Liver (tissue), 7 donors: ENCODE measurements at regions not wholly inside any gene's neighbourhood (a gene's known extent, or its start where the extent isn't known, plus 50 kb on each side); places are given as distances from the start of the nearest gene placed in this dataset.

ENCODE experiments used
- DNase-seq: peaks from one replicate; pipeline ENCODE4 v3.0.0-alpha.2; 2017; ENCODE audit warnings: low spot score
- H3K27ac ChIP-seq, 2 donors: one replicate each; pipeline ENCODE4 v1.7.0; 2013; ENCODE audit warnings: inconsistent platforms in 2 of 2, low read length in 2 of 2, control low read depth in 1 of 2, low read depth in 1 of 2, mild to moderate bottlenecking in 1 of 2
- H3K27me3 ChIP-seq, 4 donors: one replicate each; pipeline versions ENCODE4 v1.6.1 to v1.7.0; 2013; ENCODE audit warnings: low read length in 3 of 4, inconsistent platforms in 1 of 4, mild to moderate bottlenecking in 1 of 4, moderate library complexity in 1 of 4; ENCODE audit not compliant: control insufficient read depth in 4 of 4, insufficient read depth in 4 of 4
- H3K36me3 ChIP-seq, 4 donors: one replicate each; pipeline versions ENCODE4 v1.6.1 to v1.7.0; 2013; ENCODE audit warnings: low read length in 3 of 4, mild to moderate bottlenecking in 3 of 4, low read depth in 1 of 4, moderate library complexity in 1 of 4; ENCODE audit not compliant: control insufficient read depth in 4 of 4, insufficient read depth in 3 of 4
- H3K4me1 ChIP-seq, 4 donors: one replicate each; pipeline versions ENCODE4 v1.6.1 to v1.7.0; 2013; ENCODE audit warnings: low read length in 3 of 4, mild to moderate bottlenecking in 3 of 4, moderate library complexity in 1 of 4; ENCODE audit not compliant: control insufficient read depth in 4 of 4, insufficient read depth in 4 of 4
- H3K4me3 ChIP-seq, 3 donors: one replicate each; pipeline versions ENCODE4 v1.6.1 to v1.7.0; 2013; ENCODE audit warnings: low read length in 3 of 3, control low read depth in 1 of 3, low read depth in 1 of 3, mild to moderate bottlenecking in 1 of 3
- H3K9ac ChIP-seq, 2 donors: one replicate each; pipeline ENCODE4 v1.7.0; 2013; ENCODE audit warnings: low read length in 2 of 2, mild to moderate bottlenecking in 2 of 2, moderate library complexity in 2 of 2, control low read depth in 1 of 2, low read depth in 1 of 2
- H3K9me3 ChIP-seq, 4 donors: one replicate each; pipeline versions ENCODE4 v1.6.1 to v1.7.0; 2013; ENCODE audit warnings: low read length in 3 of 4; ENCODE audit not compliant: control insufficient read depth in 4 of 4
- EGR1 ChIP-seq, 2 donors: IDR thresholded peaks; 2 replicates each; pipeline ENCODE4 v1.6.1; 2016 to 2018; ENCODE audit warnings: antibody characterized with exemption in 2 of 2, low read depth in 2 of 2
- FOXA1 ChIP-seq: IDR thresholded peaks from 2 replicates; pipeline ENCODE4 v1.6.1; 2016; ENCODE audit warnings: antibody characterized with exemption
- GABPA ChIP-seq, 2 donors: IDR thresholded peaks in 1 of 2; conservative IDR thresholded peaks in 1 of 2; 2 replicates each; pipeline ENCODE4 v1.6.1; 2016; ENCODE audit warnings: antibody characterized with exemption in 2 of 2, mild to moderate bottlenecking in 1 of 2, moderate library complexity in 1 of 2
- HNF4A ChIP-seq, 2 donors: conservative IDR thresholded peaks; 2 replicates each; pipeline ENCODE4 v1.6.1; 2016; ENCODE audit warnings: antibody characterized with exemption in 2 of 2, mild to moderate bottlenecking in 2 of 2
- JUND ChIP-seq, 2 donors: IDR thresholded peaks; 2 replicates each; pipeline ENCODE4 v1.6.1; 2016; ENCODE audit warnings: antibody characterized with exemption in 2 of 2
- RAD21 ChIP-seq, 2 donors: IDR thresholded peaks; 2 replicates each; pipeline ENCODE4 v1.6.1; 2016; ENCODE audit warnings: antibody characterized with exemption in 2 of 2, mild to moderate bottlenecking in 2 of 2
- RXRA ChIP-seq, 2 donors: IDR thresholded peaks; 2 replicates each; pipeline ENCODE4 v1.6.1; 2017 to 2018; ENCODE audit warnings: antibody characterized with exemption in 2 of 2, mild to moderate bottlenecking in 1 of 2
- SP1 ChIP-seq: IDR thresholded peaks from 2 replicates; pipeline ENCODE4 v1.6.1; 2018; ENCODE audit warnings: antibody characterized with exemption, mild to moderate bottlenecking
- TAF1 ChIP-seq: conservative IDR thresholded peaks from 2 replicates; pipeline ENCODE4 v1.6.1; 2016; ENCODE audit warnings: antibody characterized with exemption, mild to moderate bottlenecking
- YY1 ChIP-seq: IDR thresholded peaks from 2 replicates; pipeline ENCODE4 v1.6.1; 2016; ENCODE audit warnings: antibody characterized with exemption, mild to moderate bottlenecking
- WGBS: extraction: QIAGEN DNeasy Blood & Tissue Kit; methylation state at CpG from one replicate; pipeline ENCODE4 v1.1.7; 2013; 5-methylcytosine and 5-hydroxymethylcytosine counted together
- TF ChIP-seq, protein P1 (sequence below): IDR thresholded peaks from 2 replicates; pipeline ENCODE4 v1.6.1; 2016; ENCODE audit warnings: antibody characterized with exemption
- TF ChIP-seq, protein P2 (sequence below): IDR thresholded peaks from 2 replicates; pipeline ENCODE4 v1.6.1; 2016; ENCODE audit warnings: antibody characterized with exemption
- TF ChIP-seq, protein P3 (sequence below): IDR thresholded peaks from 2 replicates; pipeline ENCODE4 v1.6.1; 2016; ENCODE audit warnings: antibody characterized with exemption, mild to moderate bottlenecking
- donor health status: healthy.
- donor health status: healthy.
- donor health status: healthy.
- donor health status: healthy.

DNA sequence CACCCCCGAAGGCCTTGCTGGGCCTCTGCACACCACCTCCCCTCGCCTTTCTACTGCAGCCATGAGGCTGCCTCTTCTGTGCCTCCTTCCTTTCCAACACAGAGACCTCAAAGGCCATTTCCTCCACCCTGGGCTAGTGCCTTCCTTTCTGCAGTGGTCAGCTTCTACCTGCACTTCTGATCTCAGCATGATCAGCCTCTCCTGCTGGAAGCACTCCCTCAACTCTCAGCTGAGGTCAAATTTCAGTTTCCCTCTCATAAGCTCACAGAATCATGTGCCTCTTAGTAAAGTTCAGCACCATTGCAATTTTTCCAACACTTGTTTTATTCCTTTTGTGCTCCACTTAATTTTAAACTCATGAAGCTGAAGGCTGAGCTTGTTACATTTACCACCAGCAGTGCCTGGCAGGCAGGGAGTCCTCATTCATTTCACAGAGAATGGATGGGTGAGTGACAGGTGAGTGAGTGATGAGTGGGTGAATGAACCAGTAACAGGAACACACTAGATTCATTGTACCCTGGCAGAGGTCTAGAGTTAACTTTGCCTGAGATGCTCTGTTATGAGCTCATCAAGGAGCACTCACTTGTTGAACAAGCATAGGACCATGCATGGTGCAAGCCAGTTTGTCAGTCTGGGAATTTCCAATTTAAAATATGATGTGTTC is 124.0 kb upstream of the PRSS58 start:
- no peak for DNase-seq
- Histone ChIP-seq H3K9me3 (no peaks in the 10 kb centered on the region), H3K4me1 (no peaks in the 10 kb centered on the region), H3K36me3 (no peaks in the 10 kb centered on the region), H3K4me3 (no peak overlapping the region), H3K27ac (no peak overlapping the region), H3K9ac (no peak overlapping the region), H3K27me3 (peaks cover 0 to 2% (median 0%) of the 10 kb centered on the region in 4 donors)
- TF ChIP-seq GABPA (IDR thresholded peaks at IDR 0.05 in 1 of 2, conservative IDR thresholded peaks at IDR 0.05 in 1 of 2) (no peak), HNF4A (conservative IDR thresholded peaks at IDR 0.05) (no peak), RXRA (IDR thresholded peaks at IDR 0.05) (no peak), JUND (IDR thresholded peaks at IDR 0.05) (no peak), YY1 (no peak), FOXA1 (no peak), TAF1 (no peak), EGR1 (IDR thresholded peaks at IDR 0.05; ENCODE audit: low read depth in 2 of 2) (no peak)
- TF ChIP-seq, protein P1, sequence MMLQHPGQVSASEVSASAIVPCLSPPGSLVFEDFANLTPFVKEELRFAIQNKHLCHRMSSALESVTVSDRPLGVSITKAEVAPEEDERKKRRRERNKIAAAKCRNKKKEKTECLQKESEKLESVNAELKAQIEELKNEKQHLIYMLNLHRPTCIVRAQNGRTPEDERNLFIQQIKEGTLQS, result no peak
- TF ChIP-seq, protein P2, sequence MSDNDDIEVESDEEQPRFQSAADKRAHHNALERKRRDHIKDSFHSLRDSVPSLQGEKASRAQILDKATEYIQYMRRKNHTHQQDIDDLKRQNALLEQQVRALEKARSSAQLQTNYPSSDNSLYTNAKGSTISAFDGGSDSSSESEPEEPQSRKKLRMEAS, result no peak
- 94% methylated on average over 2 of the region's 2 CpGs for WGBS

DNA sequence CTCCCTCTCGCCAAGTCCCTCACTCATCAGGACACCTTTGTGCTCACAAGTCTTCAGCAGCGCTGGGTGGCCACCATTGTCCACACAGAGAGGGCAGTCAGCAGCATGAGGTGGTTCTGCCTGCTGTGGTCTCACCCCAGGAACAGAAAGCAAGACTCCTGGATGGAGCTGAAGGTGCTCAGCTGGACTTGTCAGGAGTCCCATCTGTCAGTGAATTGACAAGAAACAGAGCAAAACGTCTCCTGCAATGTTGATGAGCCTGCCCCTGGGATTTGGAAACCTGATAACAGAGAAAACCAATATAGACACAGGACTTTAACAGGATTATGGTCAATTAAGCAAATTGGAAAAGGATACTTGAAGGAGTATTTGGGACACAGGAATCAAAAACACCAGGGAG is 122.2 kb upstream of the PRSS58 start:
- no peak for DNase-seq
- Histone ChIP-seq H3K9ac (no peak overlapping the region), H3K27me3 (peaks cover 0 to 2% (median 0%) of the 10 kb centered on the region in 4 donors), H3K36me3 (no peaks in the 10 kb centered on the region), H3K4me3 (no peak overlapping the region), H3K27ac (no peak overlapping the region), H3K4me1 (no peaks in the 10 kb centered on the region), H3K9me3 (no peaks in the 10 kb centered on the region)
- TF ChIP-seq YY1, result no peak
- TF ChIP-seq EGR1 (IDR thresholded peaks at IDR 0.05; ENCODE audit: low read depth in 2 of 2), result no peak
- TF ChIP-seq, protein P3, sequence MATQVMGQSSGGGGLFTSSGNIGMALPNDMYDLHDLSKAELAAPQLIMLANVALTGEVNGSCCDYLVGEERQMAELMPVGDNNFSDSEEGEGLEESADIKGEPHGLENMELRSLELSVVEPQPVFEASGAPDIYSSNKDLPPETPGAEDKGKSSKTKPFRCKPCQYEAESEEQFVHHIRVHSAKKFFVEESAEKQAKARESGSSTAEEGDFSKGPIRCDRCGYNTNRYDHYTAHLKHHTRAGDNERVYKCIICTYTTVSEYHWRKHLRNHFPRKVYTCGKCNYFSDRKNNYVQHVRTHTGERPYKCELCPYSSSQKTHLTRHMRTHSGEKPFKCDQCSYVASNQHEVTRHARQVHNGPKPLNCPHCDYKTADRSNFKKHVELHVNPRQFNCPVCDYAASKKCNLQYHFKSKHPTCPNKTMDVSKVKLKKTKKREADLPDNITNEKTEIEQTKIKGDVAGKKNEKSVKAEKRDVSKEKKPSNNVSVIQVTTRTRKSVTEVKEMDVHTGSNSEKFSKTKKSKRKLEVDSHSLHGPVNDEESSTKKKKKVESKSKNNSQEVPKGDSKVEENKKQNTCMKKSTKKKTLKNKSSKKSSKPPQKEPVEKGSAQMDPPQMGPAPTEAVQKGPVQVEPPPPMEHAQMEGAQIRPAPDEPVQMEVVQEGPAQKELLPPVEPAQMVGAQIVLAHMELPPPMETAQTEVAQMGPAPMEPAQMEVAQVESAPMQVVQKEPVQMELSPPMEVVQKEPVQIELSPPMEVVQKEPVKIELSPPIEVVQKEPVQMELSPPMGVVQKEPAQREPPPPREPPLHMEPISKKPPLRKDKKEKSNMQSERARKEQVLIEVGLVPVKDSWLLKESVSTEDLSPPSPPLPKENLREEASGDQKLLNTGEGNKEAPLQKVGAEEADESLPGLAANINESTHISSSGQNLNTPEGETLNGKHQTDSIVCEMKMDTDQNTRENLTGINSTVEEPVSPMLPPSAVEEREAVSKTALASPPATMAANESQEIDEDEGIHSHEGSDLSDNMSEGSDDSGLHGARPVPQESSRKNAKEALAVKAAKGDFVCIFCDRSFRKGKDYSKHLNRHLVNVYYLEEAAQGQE, result no peak
- TF ChIP-seq SP1, result no peak
- TF ChIP-seq RAD21 (IDR thresholded peaks at IDR 0.05), result no peak
- no peak for TF ChIP-seq FOXA1
- TF ChIP-seq RXRA (IDR thresholded peaks at IDR 0.05), result no peak
- no peak for TF ChIP-seq GABPA (IDR thresholded peaks at IDR 0.05 in 1 of 2, conservative IDR thresholded peaks at IDR 0.05 in 1 of 2)
- WGBS, result 48% methylated on average over 3 of the region's 3 CpGs
